GM12878 (cell line): ENCODE measurements at regions not wholly inside any gene's neighbourhood (a gene's known extent, or its start where the extent isn't known, plus 50 kb on each side); places are given as distances from the start of the nearest gene placed in this dataset.

ENCODE experiments used
- ATAC-seq: fragments of 200-7000 bp; cut with Tn5 transposase; 3 replicates; pipeline ENCODE4 v1.9.1; 2020; ENCODE audit warnings: mild to moderate bottlenecking, moderate library complexity
- BruUV-seq: library from RNA; stranded (reverse); fragments of 400-500 nt; replicated peaks from 2 replicates; lab custom pipeline; 2021; lab: Mats Ljungman, UMichigan
- CTCF ChIA-PET: fragments of 300-600 bp; sonication (Branson Sonifier 250); formaldehyde crosslinking; extraction: SDS; loops from one replicate; lab custom pipeline; 2021; ENCODE audit warnings: inconsistent platforms; lab: Yijun Ruan, JAX
- POLR2A ChIA-PET: fragments of 350-600 bp; formaldehyde crosslinking; extraction: SDS; loops from one replicate; lab custom pipeline; 2021; ENCODE audit warnings: inconsistent platforms; lab: Charles Lee
- RAD21 ChIA-PET: fragments of 300-600 bp; sonication (Branson Sonifier 250); formaldehyde crosslinking; loops from one replicate; lab custom pipeline; 2023; ENCODE audit warnings: antibody characterized with exemption; ENCODE audit not compliant: unreplicated experiment; lab: Charles Lee
- SMC1A ChIA-PET: fragments of 300-600 bp; sonication (Branson Sonifier 250); formaldehyde crosslinking; loops from one replicate; lab custom pipeline; 2023; ENCODE audit not compliant: unreplicated experiment, uncharacterized antibody; lab: Charles Lee
- DNase-seq: peaks from one replicate; pipeline ENCODE4 v3.0.0-alpha.2; 2011; ENCODE audit warnings: low read depth, low spot score
- FAIRE-seq: peaks from 3 replicates; lab custom pipeline; 2011; peaks lifted over from hg19 to GRCh38; lab: Jason Lieb, UNC
- H2AFZ ChIP-seq: 2 replicates; pipeline ENCODE4 v1.6.0; 2011; ENCODE audit warnings: low read depth, low read length, control low read depth; ENCODE audit not compliant: control insufficient read depth
- H3K27ac ChIP-seq: 2 replicates; pipeline ENCODE4 v1.5.1; 2011; ENCODE audit warnings: control low read depth; ENCODE audit not compliant: control insufficient read depth, insufficient read depth
- H3K27me3 ChIP-seq, 2 experiments: replicated peaks in 1 of 2; 2 replicates each; pipeline versions ENCODE4 v1.6.0 to v1.6.1; 2011; ENCODE audit warnings: low read length in 1 of 2; ENCODE audit not compliant: control insufficient read depth in 2 of 2, insufficient read depth in 2 of 2
- H3K36me3 ChIP-seq, 2 experiments: 2 replicates each; pipeline ENCODE4 v1.5.1; 2011; ENCODE audit warnings: low read length in 1 of 2; ENCODE audit not compliant: control insufficient read depth in 2 of 2, insufficient read depth in 2 of 2
- H3K4me1 ChIP-seq: 2 replicates; pipeline ENCODE4 v1.6.1; 2011; ENCODE audit warnings: mild to moderate bottlenecking, low read length, moderate library complexity, mixed read lengths; ENCODE audit not compliant: control insufficient read depth, insufficient read depth
- H3K4me2 ChIP-seq: 2 replicates; pipeline ENCODE4 v1.6.0; 2011; ENCODE audit warnings: control low read depth; ENCODE audit not compliant: control insufficient read depth, insufficient read depth
- H3K4me3 ChIP-seq: fragments of 200-600 bp; sonication (generic); 2 replicates; pipeline ENCODE4 v1.5.1; 2016
- H3K79me2 ChIP-seq: 2 replicates; pipeline ENCODE4 v1.6.0; 2011; ENCODE audit warnings: low read length; ENCODE audit not compliant: control insufficient read depth, insufficient read depth
- H3K9ac ChIP-seq: 2 replicates; pipeline ENCODE4 v1.8.0; 2011; ENCODE audit warnings: low read length, control low read depth, mixed read lengths; ENCODE audit not compliant: control insufficient read depth, insufficient read depth
- H3K9me3 ChIP-seq: replicated peaks from 3 replicates; pipeline ENCODE4 v1.5.1; 2011; ENCODE audit warnings: mild to moderate bottlenecking, low read length; ENCODE audit not compliant: control insufficient read depth, insufficient read depth
- H4K20me1 ChIP-seq: 2 replicates; pipeline ENCODE4 v1.6.0; 2011; ENCODE audit not compliant: control insufficient read depth, insufficient read depth
- BRCA1 ChIP-seq: IDR thresholded peaks from 2 replicates; pipeline ENCODE4 v1.6.1; 2011; ENCODE audit warnings: low read depth, low read length, improper control_type of control experiment
- CREB1 ChIP-seq: IDR thresholded peaks from 2 replicates; pipeline ENCODE4 v1.6.1; 2012; ENCODE audit warnings: low read depth, mild to moderate bottlenecking, inconsistent platforms
- KAT2A ChIP-seq: conservative IDR thresholded peaks from 2 replicates; pipeline ENCODE4 v1.6.1; 2011; ENCODE audit warnings: low read depth, low read length; ENCODE audit not compliant: control insufficient read depth
- POLR2AphosphoS2 ChIP-seq: IDR thresholded peaks from 2 replicates; pipeline ENCODE4 v1.6.1; 2011; ENCODE audit warnings: low read depth, mild to moderate bottlenecking, low read length, improper control_type of control experiment, moderate library complexity
- SREBF2 ChIP-seq: IDR thresholded peaks from 2 replicates; pipeline ENCODE4 v1.6.1; 2012; ENCODE audit warnings: mild to moderate bottlenecking, low read length
- ZNF217 ChIP-seq: fragments of 450-650 bp; IDR thresholded peaks from 2 replicates; pipeline ENCODE4 v1.6.1; 2017; ENCODE audit warnings: antibody characterized with exemption, mild to moderate bottlenecking
- WGBS: methylation state at CpG from one replicate; pipeline ENCODE4 v1.1.6; 2016; ENCODE audit warnings: low lambda C conversion rate; ENCODE audit not compliant: insufficient replicate concordance, insufficient coverage; ENCODE audit errors: missing lambda C conversion rate; 5-methylcytosine and 5-hydroxymethylcytosine counted together
- in situ Hi-C: fragments of 300-500 bp; cut with MboI; formaldehyde crosslinking; loops from 9 replicates; pipeline ENCODE4 v1.14.3; 2018; ENCODE audit warnings: mixed read lengths
- intact Hi-C: fragments of 100-400 bp; cut with micrococcal nuclease; formaldehyde crosslinking; loops from one replicate; pipeline ENCODE4 v1.14.2; 2022; ENCODE audit not compliant: unreplicated experiment
- TF ChIP-seq, protein P1 (sequence below): IDR thresholded peaks from 2 replicates; pipeline ENCODE4 v1.6.1; 2012; ENCODE audit warnings: low read depth, low read length, improper control_type of control experiment
- TF ChIP-seq, protein P2 (sequence below): fragments of 450-650 bp; IDR thresholded peaks from 2 replicates; pipeline ENCODE4 v1.6.1; 2014; ENCODE audit warnings: mild to moderate bottlenecking
- TF ChIP-seq, protein P3 (sequence below): IDR thresholded peaks from 2 replicates; pipeline ENCODE4 v1.6.1; 2011; ENCODE audit warnings: mild to moderate bottlenecking, low read depth, low read length, moderate library complexity; ENCODE audit not compliant: insufficient replicate concordance
- TF ChIP-seq, protein P4 (sequence below): fragments of 450-650 bp; IDR thresholded peaks from 2 replicates; pipeline ENCODE4 v1.6.1; 2017; ENCODE audit warnings: mild to moderate bottlenecking, moderate library complexity
- TF ChIP-seq, protein P5 (sequence below): fragments of 450-650 bp; IDR thresholded peaks from 2 replicates; pipeline ENCODE4 v1.6.1; 2016; ENCODE audit warnings: mild to moderate bottlenecking, moderate library complexity, borderline replicate concordance

DNA sequence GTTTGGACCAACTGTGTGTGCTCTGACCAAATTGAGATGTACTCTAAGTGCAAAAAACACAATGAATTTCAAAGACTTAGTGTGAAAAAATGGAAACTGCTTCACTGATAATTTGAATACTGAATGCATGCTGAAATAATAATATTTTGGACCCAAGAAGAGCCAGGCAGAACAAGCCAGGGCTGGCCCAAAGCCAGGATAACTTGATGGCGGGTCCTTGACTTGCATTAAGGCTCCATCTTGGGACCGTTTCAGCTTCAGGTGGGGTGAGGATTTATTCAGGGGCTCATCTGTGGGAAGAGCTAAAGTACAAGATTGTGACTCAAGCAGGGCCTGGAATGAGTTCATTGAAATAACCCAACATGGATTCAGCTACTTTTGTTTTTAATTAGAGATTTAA is 921.9 kb downstream of the QKI start:
- ChIA-PET SMC1A (interaction anchor here (1.1 kb wide), 1 partner anchor 12 kb away, joined by 4 read pairs; no protein-coding TSS in a partner anchor), CTCF (no interaction called here), RAD21 (no interaction called here), POLR2A (no interaction called here)
- ATAC-seq (no peak), FAIRE-seq (no peak), DNase-seq (no peak)
- no TSS peak for BruUV-seq
- intact Hi-C loops (no loop called here), in situ Hi-C loops (no loop called here)
- H3K4me2 ChIP-seq, result no peak overlapping the region
- WGBS, result 2% methylated on average over 2 of the region's 2 CpGs
- no peak overlapping the region for H3K27ac ChIP-seq
- TF ChIP-seq SREBF2 (no peak), BRCA1 (no peak), KAT2A (no peak), CREB1 (no peak), ZNF217 (no peak), POLR2AphosphoS2 (no peak)
- TF ChIP-seq, protein P1, sequence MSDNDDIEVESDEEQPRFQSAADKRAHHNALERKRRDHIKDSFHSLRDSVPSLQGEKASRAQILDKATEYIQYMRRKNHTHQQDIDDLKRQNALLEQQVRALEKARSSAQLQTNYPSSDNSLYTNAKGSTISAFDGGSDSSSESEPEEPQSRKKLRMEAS, result no peak
- TF ChIP-seq, protein P2, sequence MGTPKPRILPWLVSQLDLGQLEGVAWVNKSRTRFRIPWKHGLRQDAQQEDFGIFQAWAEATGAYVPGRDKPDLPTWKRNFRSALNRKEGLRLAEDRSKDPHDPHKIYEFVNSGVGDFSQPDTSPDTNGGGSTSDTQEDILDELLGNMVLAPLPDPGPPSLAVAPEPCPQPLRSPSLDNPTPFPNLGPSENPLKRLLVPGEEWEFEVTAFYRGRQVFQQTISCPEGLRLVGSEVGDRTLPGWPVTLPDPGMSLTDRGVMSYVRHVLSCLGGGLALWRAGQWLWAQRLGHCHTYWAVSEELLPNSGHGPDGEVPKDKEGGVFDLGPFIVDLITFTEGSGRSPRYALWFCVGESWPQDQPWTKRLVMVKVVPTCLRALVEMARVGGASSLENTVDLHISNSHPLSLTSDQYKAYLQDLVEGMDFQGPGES, result no peak
- TF ChIP-seq, protein P3, sequence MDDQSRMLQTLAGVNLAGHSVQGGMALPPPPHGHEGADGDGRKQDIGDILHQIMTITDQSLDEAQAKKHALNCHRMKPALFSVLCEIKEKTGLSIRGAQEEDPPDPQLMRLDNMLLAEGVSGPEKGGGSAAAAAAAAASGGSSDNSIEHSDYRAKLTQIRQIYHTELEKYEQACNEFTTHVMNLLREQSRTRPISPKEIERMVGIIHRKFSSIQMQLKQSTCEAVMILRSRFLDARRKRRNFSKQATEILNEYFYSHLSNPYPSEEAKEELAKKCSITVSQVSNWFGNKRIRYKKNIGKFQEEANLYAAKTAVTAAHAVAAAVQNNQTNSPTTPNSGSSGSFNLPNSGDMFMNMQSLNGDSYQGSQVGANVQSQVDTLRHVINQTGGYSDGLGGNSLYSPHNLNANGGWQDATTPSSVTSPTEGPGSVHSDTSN, result no peak
- TF ChIP-seq, protein P4, sequence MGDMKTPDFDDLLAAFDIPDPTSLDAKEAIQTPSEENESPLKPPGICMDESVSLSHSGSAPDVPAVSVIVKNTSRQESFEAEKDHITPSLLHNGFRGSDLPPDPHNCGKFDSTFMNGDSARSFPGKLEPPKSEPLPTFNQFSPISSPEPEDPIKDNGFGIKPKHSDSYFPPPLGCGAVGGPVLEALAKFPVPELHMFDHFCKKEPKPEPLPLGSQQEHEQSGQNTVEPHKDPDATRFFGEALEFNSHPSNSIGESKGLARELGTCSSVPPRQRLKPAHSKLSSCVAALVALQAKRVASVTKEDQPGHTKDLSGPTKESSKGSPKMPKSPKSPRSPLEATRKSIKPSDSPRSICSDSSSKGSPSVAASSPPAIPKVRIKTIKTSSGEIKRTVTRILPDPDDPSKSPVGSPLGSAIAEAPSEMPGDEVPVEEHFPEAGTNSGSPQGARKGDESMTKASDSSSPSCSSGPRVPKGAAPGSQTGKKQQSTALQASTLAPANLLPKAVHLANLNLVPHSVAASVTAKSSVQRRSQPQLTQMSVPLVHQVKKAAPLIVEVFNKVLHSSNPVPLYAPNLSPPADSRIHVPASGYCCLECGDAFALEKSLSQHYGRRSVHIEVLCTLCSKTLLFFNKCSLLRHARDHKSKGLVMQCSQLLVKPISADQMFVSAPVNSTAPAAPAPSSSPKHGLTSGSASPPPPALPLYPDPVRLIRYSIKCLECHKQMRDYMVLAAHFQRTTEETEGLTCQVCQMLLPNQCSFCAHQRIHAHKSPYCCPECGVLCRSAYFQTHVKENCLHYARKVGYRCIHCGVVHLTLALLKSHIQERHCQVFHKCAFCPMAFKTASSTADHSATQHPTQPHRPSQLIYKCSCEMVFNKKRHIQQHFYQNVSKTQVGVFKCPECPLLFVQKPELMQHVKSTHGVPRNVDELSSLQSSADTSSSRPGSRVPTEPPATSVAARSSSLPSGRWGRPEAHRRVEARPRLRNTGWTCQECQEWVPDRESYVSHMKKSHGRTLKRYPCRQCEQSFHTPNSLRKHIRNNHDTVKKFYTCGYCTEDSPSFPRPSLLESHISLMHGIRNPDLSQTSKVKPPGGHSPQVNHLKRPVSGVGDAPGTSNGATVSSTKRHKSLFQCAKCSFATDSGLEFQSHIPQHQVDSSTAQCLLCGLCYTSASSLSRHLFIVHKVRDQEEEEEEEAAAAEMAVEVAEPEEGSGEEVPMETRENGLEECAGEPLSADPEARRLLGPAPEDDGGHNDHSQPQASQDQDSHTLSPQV, result no peak
- TF ChIP-seq, protein P5, sequence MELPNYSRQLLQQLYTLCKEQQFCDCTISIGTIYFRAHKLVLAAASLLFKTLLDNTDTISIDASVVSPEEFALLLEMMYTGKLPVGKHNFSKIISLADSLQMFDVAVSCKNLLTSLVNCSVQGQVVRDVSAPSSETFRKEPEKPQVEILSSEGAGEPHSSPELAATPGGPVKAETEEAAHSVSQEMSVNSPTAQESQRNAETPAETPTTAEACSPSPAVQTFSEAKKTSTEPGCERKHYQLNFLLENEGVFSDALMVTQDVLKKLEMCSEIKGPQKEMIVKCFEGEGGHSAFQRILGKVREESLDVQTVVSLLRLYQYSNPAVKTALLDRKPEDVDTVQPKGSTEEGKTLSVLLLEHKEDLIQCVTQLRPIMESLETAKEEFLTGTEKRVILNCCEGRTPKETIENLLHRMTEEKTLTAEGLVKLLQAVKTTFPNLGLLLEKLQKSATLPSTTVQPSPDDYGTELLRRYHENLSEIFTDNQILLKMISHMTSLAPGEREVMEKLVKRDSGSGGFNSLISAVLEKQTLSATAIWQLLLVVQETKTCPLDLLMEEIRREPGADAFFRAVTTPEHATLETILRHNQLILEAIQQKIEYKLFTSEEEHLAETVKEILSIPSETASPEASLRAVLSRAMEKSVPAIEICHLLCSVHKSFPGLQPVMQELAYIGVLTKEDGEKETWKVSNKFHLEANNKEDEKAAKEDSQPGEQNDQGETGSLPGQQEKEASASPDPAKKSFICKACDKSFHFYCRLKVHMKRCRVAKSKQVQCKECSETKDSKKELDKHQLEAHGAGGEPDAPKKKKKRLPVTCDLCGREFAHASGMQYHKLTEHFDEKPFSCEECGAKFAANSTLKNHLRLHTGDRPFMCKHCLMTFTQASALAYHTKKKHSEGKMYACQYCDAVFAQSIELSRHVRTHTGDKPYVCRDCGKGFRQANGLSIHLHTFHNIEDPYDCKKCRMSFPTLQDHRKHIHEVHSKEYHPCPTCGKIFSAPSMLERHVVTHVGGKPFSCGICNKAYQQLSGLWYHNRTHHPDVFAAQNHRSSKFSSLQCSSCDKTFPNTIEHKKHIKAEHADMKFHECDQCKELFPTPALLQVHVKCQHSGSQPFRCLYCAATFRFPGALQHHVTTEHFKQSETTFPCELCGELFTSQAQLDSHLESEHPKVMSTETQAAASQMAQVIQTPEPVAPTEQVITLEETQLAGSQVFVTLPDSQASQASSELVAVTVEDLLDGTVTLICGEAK, result no peak
- no peaks in the 10 kb centered on the region for H3K27me3 ChIP-seq
- H3K79me2 ChIP-seq, result no peaks in the 10 kb centered on the region
- no peak overlapping the region for H2AFZ ChIP-seq
- H3K9me3 ChIP-seq, result no peaks in the 10 kb centered on the region; the same call in 2 of the 3 replicates
- no peaks in the 10 kb centered on the region for H3K36me3 ChIP-seq
- no peak overlapping the region for H3K4me3 ChIP-seq
- no peaks in the 10 kb centered on the region for H3K4me1 ChIP-seq
- no peaks in the 10 kb centered on the region for H4K20me1 ChIP-seq
- H3K9ac ChIP-seq, result no peak overlapping the region
